GM13977 (cell line): ENCODE measurements at regions not wholly inside any gene's neighbourhood (a gene's known extent, or its start where the extent isn't known, plus 50 kb on each side); places are given as distances from the start of the nearest gene placed in this dataset.
"Not testable (repeated sequence)": the region's sequence is repeated elsewhere in the genome, so short reads cannot be mapped to it uniquely, and the experiment has no call there.

Experiments
- DNase-seq: peaks from one replicate; pipeline ENCODE4 v3.0.0; 2012; ENCODE audit warnings: low spot score
- in situ Hi-C: fragments of 300-500 bp; cut with MboI; formaldehyde crosslinking; loops from one replicate; pipeline ENCODE4 v1.12.0; 2022; ENCODE audit warnings: low sequenced_read_pairs, low pct_unique_long_range_greater_than_20kb, mixed read lengths, inconsistent platforms; ENCODE audit not compliant: unreplicated experiment
- TF ChIP-seq, protein P1 (sequence below): IDR thresholded peaks from 2 replicates; pipeline ENCODE4 v1.5.1; 2012; ENCODE audit warnings: mild to moderate bottlenecking, control low read depth; ENCODE audit not compliant: insufficient read depth; ENCODE audit errors: extremely low read depth, missing control alignments

- TF ChIP-seq, protein P1, sequence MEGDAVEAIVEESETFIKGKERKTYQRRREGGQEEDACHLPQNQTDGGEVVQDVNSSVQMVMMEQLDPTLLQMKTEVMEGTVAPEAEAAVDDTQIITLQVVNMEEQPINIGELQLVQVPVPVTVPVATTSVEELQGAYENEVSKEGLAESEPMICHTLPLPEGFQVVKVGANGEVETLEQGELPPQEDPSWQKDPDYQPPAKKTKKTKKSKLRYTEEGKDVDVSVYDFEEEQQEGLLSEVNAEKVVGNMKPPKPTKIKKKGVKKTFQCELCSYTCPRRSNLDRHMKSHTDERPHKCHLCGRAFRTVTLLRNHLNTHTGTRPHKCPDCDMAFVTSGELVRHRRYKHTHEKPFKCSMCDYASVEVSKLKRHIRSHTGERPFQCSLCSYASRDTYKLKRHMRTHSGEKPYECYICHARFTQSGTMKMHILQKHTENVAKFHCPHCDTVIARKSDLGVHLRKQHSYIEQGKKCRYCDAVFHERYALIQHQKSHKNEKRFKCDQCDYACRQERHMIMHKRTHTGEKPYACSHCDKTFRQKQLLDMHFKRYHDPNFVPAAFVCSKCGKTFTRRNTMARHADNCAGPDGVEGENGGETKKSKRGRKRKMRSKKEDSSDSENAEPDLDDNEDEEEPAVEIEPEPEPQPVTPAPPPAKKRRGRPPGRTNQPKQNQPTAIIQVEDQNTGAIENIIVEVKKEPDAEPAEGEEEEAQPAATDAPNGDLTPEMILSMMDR = no peak
- DNase-seq = no peak
- in situ Hi-C loops = no loop called here
Measured at GRCh38 chr10:53679666-53680065, 907.1 kb upstream of the MBL2 start.

GRCh38 chr10:53675177-53675576 is 902.6 kb upstream of the MBL2 start:
- in situ Hi-C loops = no loop called here
- TF ChIP-seq, protein P1 = no peak
- DNase-seq = no peak

DNA sequence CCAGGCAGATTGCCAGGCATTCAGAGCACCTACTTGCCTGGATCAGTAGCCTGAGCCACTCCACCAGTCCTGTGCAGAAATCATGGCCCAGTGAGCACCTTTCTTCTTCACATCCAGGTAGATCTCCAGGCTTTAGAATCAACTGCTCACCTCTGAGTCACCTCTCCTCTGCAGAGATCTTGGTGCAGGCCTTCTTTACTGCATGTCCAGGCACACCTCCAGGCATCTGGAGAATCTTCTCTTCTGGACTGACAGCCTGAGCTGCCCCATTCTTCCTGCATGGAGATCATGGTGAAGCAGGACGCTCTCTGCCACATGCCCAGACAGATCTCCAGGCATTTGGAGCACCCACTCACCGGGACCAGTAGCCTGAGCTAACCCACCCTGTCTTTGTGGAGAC is 894.5 kb upstream of the MBL2 start:
- TF ChIP-seq, protein P1 = no peak
- in situ Hi-C loops = no loop called here
- no peak for DNase-seq

GRCh38 chr10:53664282-53665019 is 891.9 kb upstream of the MBL2 start:
- TF ChIP-seq, protein P1 = no peak
- DNase-seq = no peak
- in situ Hi-C loops = no loop called here

GRCh38 chr10:53650794-53651193 is 878.2 kb upstream of the MBL2 start:
- TF ChIP-seq, protein P1 = no peak
- no peak for DNase-seq
- in situ Hi-C loops = no loop called here

DNA sequence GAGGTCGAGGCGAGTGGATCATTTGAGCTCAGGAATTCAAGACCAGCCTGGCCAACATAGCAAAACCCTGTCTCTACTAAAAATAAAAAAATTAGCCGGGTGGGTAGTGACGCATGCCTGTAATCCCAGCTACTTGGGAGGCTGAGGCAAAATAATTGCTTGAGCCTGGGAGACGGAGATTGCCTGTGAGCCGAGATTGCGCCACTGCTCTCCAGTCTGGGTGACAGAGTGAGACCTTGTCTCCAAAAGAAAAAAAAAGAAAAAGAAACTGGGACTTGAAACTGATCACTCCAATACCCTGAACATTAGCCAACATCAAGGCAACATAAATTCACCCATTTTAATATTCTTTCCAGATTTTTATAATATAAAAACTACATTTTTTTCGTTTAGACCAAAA is 874.6 kb upstream of the MBL2 start:
- in situ Hi-C loops, DNase-seq: not testable (repeated sequence)

GRCh38 chr10:53646525-53646924 is 873.9 kb upstream of the MBL2 start:
- in situ Hi-C loops = no loop called here
- DNase-seq = no peak
- TF ChIP-seq, protein P1 = no peak
